ENCODE measurements at regions not wholly inside any gene's neighbourhood (a gene's known extent, or its start where the extent isn't known, plus 50 kb on each side); places are given as distances from the start of the nearest gene placed in this dataset.

DNA sequence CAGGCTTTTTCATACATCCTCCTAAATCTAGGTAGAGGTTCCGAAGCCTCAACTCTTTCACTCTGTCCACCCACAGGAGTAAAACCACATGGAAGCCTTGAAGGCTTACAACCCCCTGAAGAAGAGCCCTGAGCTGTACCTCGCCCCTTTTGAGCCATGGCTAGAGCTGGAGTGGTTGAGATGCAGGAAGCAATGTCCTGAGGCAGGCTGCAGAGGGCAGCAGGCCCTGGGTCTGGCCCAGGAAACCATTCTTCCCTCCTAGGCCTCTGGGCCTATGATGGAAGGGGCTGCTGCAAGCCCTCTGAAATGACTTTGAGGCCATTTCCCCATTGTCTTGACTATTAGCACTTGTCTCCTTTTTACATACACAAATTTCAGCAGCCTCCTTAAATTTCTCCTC is 1503.0 kb downstream of the KCNT2 start:
- no peak for DNase-seq (ENCODE audit: low read depth)
- TF ChIP-seq, protein P1, sequence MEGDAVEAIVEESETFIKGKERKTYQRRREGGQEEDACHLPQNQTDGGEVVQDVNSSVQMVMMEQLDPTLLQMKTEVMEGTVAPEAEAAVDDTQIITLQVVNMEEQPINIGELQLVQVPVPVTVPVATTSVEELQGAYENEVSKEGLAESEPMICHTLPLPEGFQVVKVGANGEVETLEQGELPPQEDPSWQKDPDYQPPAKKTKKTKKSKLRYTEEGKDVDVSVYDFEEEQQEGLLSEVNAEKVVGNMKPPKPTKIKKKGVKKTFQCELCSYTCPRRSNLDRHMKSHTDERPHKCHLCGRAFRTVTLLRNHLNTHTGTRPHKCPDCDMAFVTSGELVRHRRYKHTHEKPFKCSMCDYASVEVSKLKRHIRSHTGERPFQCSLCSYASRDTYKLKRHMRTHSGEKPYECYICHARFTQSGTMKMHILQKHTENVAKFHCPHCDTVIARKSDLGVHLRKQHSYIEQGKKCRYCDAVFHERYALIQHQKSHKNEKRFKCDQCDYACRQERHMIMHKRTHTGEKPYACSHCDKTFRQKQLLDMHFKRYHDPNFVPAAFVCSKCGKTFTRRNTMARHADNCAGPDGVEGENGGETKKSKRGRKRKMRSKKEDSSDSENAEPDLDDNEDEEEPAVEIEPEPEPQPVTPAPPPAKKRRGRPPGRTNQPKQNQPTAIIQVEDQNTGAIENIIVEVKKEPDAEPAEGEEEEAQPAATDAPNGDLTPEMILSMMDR (IDR thresholded peaks at IDR 0.05; ENCODE audit: insufficient read depth, low read length, severe bottlenecking) = no peak
- H3K27me3 ChIP-seq (ENCODE audit: control insufficient read depth, insufficient read depth, low read length) = no peaks in the 10 kb centered on the region
- H3K4me3 ChIP-seq (ENCODE audit: low read depth, low read length) = no peak overlapping the region
- no peak for FAIRE-seq
- H3K36me3 ChIP-seq (ENCODE audit: control insufficient read depth, insufficient read depth, low read length) = no peaks in the 10 kb centered on the region

GRCh38 chr1:195097316-195097715 is 1510.9 kb downstream of the KCNT2 start:
- no peak for FAIRE-seq
- H3K4me3 ChIP-seq (ENCODE audit: low read depth, low read length) = no peak overlapping the region
- peak; percentile 63 for DNase-seq (ENCODE audit: low read depth)
- TF ChIP-seq, protein P1 (IDR thresholded peaks at IDR 0.05; ENCODE audit: insufficient read depth, low read length, severe bottlenecking) = no peak
- H3K36me3 ChIP-seq (ENCODE audit: control insufficient read depth, insufficient read depth, low read length) = no peaks in the 10 kb centered on the region
- no peaks in the 10 kb centered on the region for H3K27me3 ChIP-seq (ENCODE audit: control insufficient read depth, insufficient read depth, low read length)

DNA sequence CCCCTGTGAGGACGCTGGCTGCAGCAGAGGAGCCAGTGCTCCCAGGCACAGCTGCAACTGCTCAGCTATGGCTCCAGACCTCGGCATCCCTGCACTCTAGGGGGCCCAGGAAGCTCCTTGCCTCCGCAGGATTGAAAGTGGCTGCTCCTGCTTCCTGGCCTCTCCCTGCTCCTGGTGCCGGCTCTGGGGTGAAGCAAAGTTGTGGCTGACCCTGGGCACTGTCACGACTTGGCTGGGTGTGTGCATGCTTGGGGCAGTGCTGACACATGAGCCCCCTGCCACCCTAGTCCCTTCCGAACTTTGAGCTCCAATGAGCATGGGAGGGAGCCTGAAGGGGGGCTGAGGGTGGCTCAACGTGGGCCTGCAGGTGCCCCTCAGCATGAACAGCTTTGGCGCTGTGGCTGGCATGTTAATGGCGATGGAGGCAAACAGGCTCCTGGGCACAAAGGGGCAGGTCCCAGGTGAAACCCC is 1512.2 kb downstream of the KCNT2 start:
- FAIRE-seq (no peak), DNase-seq (ENCODE audit: low read depth) (no peak)
- TF ChIP-seq, protein P1 (IDR thresholded peaks at IDR 0.05; ENCODE audit: insufficient read depth, low read length, severe bottlenecking) = no peak

DNA sequence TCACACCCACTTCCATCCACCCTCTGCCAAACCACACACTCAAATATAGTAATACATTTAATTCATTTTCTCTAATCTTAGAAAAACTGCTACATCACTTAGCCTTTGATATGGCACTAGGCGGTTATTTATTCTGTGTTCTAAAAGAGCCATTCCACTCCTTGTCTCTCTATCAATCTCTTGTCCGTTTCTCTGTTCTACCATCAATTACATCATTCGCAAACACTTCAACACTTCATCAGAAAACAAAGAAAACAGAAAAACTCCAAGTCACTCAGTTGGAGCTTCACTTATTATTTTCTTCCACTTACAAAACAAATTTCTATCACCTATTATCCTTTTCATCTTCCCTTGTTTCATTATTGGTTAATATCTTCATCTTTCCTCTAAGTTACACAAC is 1523.0 kb downstream of the KCNT2 start:
- no peak overlapping the region for H3K4me3 ChIP-seq (ENCODE audit: low read depth, low read length)
- H3K27me3 ChIP-seq (ENCODE audit: control insufficient read depth, insufficient read depth, low read length) = no peaks in the 10 kb centered on the region
- H3K36me3 ChIP-seq (ENCODE audit: control insufficient read depth, insufficient read depth, low read length) = no peaks in the 10 kb centered on the region
- DNase-seq (ENCODE audit: low read depth) = no peak
- no peak for FAIRE-seq
- TF ChIP-seq, protein P1 (IDR thresholded peaks at IDR 0.05; ENCODE audit: insufficient read depth, low read length, severe bottlenecking) = no peak

More for the DNA sequence above, 1512.2 kb downstream of the KCNT2 start:
- H3K36me3 ChIP-seq (ENCODE audit: control insufficient read depth, insufficient read depth, low read length) = no peaks in the 10 kb centered on the region
- no peak overlapping the region for H3K4me3 ChIP-seq (ENCODE audit: low read depth, low read length)
- no peaks in the 10 kb centered on the region for H3K27me3 ChIP-seq (ENCODE audit: control insufficient read depth, insufficient read depth, low read length)

GRCh38 chr1:195082183-195082582 is 1526.1 kb downstream of the KCNT2 start:
- Histone ChIP-seq H3K4me3 (ENCODE audit: low read depth, low read length) (no peak overlapping the region), H3K36me3 (ENCODE audit: control insufficient read depth, insufficient read depth, low read length) (no peaks in the 10 kb centered on the region), H3K27me3 (ENCODE audit: control insufficient read depth, insufficient read depth, low read length) (no peaks in the 10 kb centered on the region)
- DNase-seq (ENCODE audit: low read depth) (peak; percentile 24), FAIRE-seq (no peak)
- TF ChIP-seq, protein P1 (IDR thresholded peaks at IDR 0.05; ENCODE audit: insufficient read depth, low read length, severe bottlenecking) = no peak

DNA sequence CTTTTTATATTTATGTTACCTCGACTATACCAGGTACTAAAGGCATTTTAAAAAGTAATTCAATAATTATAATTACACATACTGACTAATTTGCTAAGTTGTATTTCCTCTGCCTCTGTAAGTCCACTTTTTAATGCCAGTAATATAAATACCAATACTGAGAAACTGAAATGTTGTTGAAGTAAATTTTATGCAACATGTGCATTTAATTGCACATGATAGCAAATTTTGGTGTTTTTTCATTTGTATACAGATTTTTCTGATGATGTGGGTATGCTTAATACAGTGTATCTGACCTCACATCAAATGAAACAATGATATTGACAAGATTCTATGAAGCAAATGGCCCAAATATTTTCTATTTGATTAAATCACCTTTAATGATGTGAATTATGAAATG is 1531.6 kb downstream of the KCNT2 start:
- FAIRE-seq (no peak), DNase-seq (ENCODE audit: low read depth) (no peak)
- Histone ChIP-seq H3K36me3 (ENCODE audit: control insufficient read depth, insufficient read depth, low read length) (no peaks in the 10 kb centered on the region), H3K4me3 (ENCODE audit: low read depth, low read length) (no peak overlapping the region), H3K27me3 (ENCODE audit: control insufficient read depth, insufficient read depth, low read length) (no peaks in the 10 kb centered on the region)
- TF ChIP-seq, protein P1 (IDR thresholded peaks at IDR 0.05; ENCODE audit: insufficient read depth, low read length, severe bottlenecking) = no peak

All from bronchial epithelial cell (primary cell).